HCT116 (cell line): ENCODE measurements at regions not wholly inside any gene's neighbourhood (a gene's known extent, or its start where the extent isn't known, plus 50 kb on each side); places are given as distances from the start of the nearest gene placed in this dataset.
A peak's percentile ranks its signal among the peaks of the same experiment; 100 is the strongest.

Source experiments
- ATAC-seq: fragments of 200-7000 bp; cut with Tn5 transposase; 2 replicates; pipeline ENCODE4 v1.9.1; 2020; ENCODE audit warnings: mild to moderate bottlenecking, moderate library complexity
- BruUV-seq: library from RNA; stranded (reverse); fragments of 400-500 nt; replicated peaks from 2 replicates; lab custom pipeline; 2021; lab: Mats Ljungman, UMichigan
- CTCF ChIA-PET: fragments of 300-600 bp; sonication (Branson Sonifier 250); formaldehyde crosslinking; loops from one replicate; lab custom pipeline; 2021; ENCODE audit warnings: antibody characterized with exemption; lab: Charles Lee
- POLR2A ChIA-PET: fragments of 300-600, 350-600 bp; sonication (Branson Sonifier 250); formaldehyde crosslinking; loops from one replicate; lab custom pipeline; 2021; ENCODE audit warnings: antibody characterized with exemption; lab: Charles Lee
- RAD21 ChIA-PET, 2 experiments: fragments of 300-600 bp; sonication (Branson Sonifier 250); formaldehyde crosslinking; loops; one replicate each; lab custom pipeline; 2023; ENCODE audit warnings: low total read pairs in 2 of 2; ENCODE audit not compliant: uncharacterized antibody in 2 of 2, unreplicated experiment in 2 of 2, low non-redundant PET in 1 of 2; lab: Charles Lee
- DNase-seq: peaks from one replicate; pipeline ENCODE4 v3.0.0-alpha.2; 2010; ENCODE audit warnings: low read depth, low spot score
- H2AFZ ChIP-seq: fragments of 200-600 bp; shearing (Covaris generic), sonication (generic); 2 replicates; pipeline ENCODE4 v1.6.1; 2017; ENCODE audit warnings: low read depth, mixed run types, mixed read lengths, antibody characterized with exemption, low read length; ENCODE audit not compliant: poor library complexity, severe bottlenecking
- H3K27ac ChIP-seq: 2 replicates; pipeline ENCODE4 v1.5.1; 2012; ENCODE audit warnings: low read depth, low read length
- H3K27me3 ChIP-seq: fragments of 200-600 bp; sonication (generic); 2 replicates; pipeline ENCODE4 v1.6.1; 2016; ENCODE audit warnings: mixed run types, low read length, mixed read lengths; ENCODE audit not compliant: insufficient read depth
- H3K36me3 ChIP-seq, 2 experiments: fragments of 200-500 bp in 1 of 2; fragments of 200-600 bp in 1 of 2; sonication (Bioruptor generic) in 1 of 2; sonication (generic) in 1 of 2; 2 replicates each; pipeline versions ENCODE4 v1.5.1 to v1.6.1; 2014 to 2016; ENCODE audit warnings: low read length in 2 of 2, inconsistent platforms in 1 of 2, mixed read lengths in 1 of 2, mixed run types in 1 of 2; ENCODE audit not compliant: insufficient read depth in 2 of 2, control insufficient read depth in 1 of 2
- H3K4me1 ChIP-seq, 2 experiments: fragments of 200-600 bp in 1 of 2; sonication (generic) in 1 of 2; 2 replicates each; pipeline versions ENCODE4 v1.5.1 to v1.6.1; 2012 to 2017; ENCODE audit warnings: low read length in 2 of 2, inconsistent platforms in 1 of 2, mild to moderate bottlenecking in 1 of 2, mixed read lengths in 1 of 2, mixed run types in 1 of 2, moderate library complexity in 1 of 2; ENCODE audit not compliant: insufficient read depth in 2 of 2, control insufficient read depth in 1 of 2
- H3K4me2 ChIP-seq: fragments of 200-600 bp; sonication (generic); 2 replicates; pipeline ENCODE4 v1.6.1; 2017; ENCODE audit warnings: mixed run types, low read length, mixed read lengths
- H3K4me3 ChIP-seq, 2 experiments: fragments of 200-600 bp in 1 of 2; sonication (generic) in 1 of 2; replicated peaks in 1 of 2; 2 replicates each; pipeline ENCODE4 v1.5.1; 2011 to 2016; ENCODE audit warnings: low read length in 2 of 2, control low read depth in 1 of 2, low read depth in 1 of 2, mild to moderate bottlenecking in 1 of 2, mixed read lengths in 1 of 2, mixed run types in 1 of 2
- H3K79me2 ChIP-seq: fragments of 200-600 bp; sonication (generic); 2 replicates; pipeline ENCODE4 v1.6.1; 2017; ENCODE audit warnings: mild to moderate bottlenecking, mixed run types, low read length, moderate library complexity, mixed read lengths; ENCODE audit not compliant: insufficient read depth
- H3K9ac ChIP-seq: fragments of 200-600 bp; sonication (generic); 2 replicates; pipeline ENCODE4 v1.6.1; 2016; ENCODE audit warnings: low read length, mixed read lengths
- H3K9me2 ChIP-seq: fragments of 200-600 bp; sonication (generic), shearing (Covaris generic); 2 replicates; pipeline ENCODE4 v1.6.1; 2017; ENCODE audit warnings: mixed run types, mild to moderate bottlenecking, moderate library complexity; ENCODE audit not compliant: insufficient read depth
- H3K9me3 ChIP-seq, 2 experiments: fragments of 200-500 bp in 1 of 2; fragments of 200-600 bp in 1 of 2; sonication (Bioruptor generic) in 1 of 2; sonication (generic) in 1 of 2; 2 replicates each; pipeline ENCODE4 v1.6.1; 2014 to 2017; ENCODE audit warnings: low read length in 2 of 2, mixed read lengths in 2 of 2, inconsistent platforms in 1 of 2, low read depth in 1 of 2, mild to moderate bottlenecking in 1 of 2, mixed run types in 1 of 2, moderate library complexity in 1 of 2; ENCODE audit not compliant: control insufficient read depth in 1 of 2, insufficient read depth in 1 of 2
- H4K20me1 ChIP-seq: fragments of 200-600 bp; sonication (generic), shearing (Covaris generic); 2 replicates; pipeline ENCODE4 v1.6.1; 2017; ENCODE audit warnings: mixed run types, mild to moderate bottlenecking, moderate library complexity; ENCODE audit not compliant: insufficient read depth
- ATF3 ChIP-seq: IDR thresholded peaks from 2 replicates; pipeline ENCODE4 v1.6.1; 2012
- CBX3 ChIP-seq: IDR thresholded peaks from 2 replicates; pipeline ENCODE4 v1.6.1; 2012; ENCODE audit warnings: low read depth
- CEBPB ChIP-seq: IDR thresholded peaks from 2 replicates; pipeline ENCODE4 v1.6.1; 2012; ENCODE audit warnings: low read depth
- ELF1 ChIP-seq: IDR thresholded peaks from 2 replicates; pipeline ENCODE4 v1.6.1; 2012; ENCODE audit warnings: low read depth, borderline replicate concordance
- EZH2phosphoT487 ChIP-seq: fragments of 200-600 bp; IDR thresholded peaks from 2 replicates; pipeline ENCODE4 v1.6.1; 2018; ENCODE audit warnings: antibody characterized with exemption, borderline replicate concordance
- JUND ChIP-seq: IDR thresholded peaks from 2 replicates; pipeline ENCODE4 v1.6.1; 2012
- RAD21 ChIP-seq: IDR thresholded peaks from 2 replicates; pipeline ENCODE4 v1.6.1; 2012; ENCODE audit warnings: low read depth, mild to moderate bottlenecking
- SIN3A ChIP-seq: IDR thresholded peaks from 2 replicates; pipeline ENCODE4 v1.6.1; 2012; ENCODE audit warnings: low read depth
- SP1 ChIP-seq: IDR thresholded peaks from 2 replicates; pipeline ENCODE4 v1.6.1; 2012; ENCODE audit warnings: low read depth
- ZBTB33 ChIP-seq: IDR thresholded peaks from 2 replicates; pipeline ENCODE4 v1.6.1; 2011; ENCODE audit warnings: mild to moderate bottlenecking, low read length, moderate library complexity; ENCODE audit not compliant: insufficient replicate concordance; ENCODE audit errors: extremely low read depth
- ZFX ChIP-seq: fragments of 450-650 bp; IDR thresholded peaks from 2 replicates; pipeline ENCODE4 v1.6.1; 2017
- ZNF274 ChIP-seq: fragments of 200-500 bp; sonication (Bioruptor generic); IDR thresholded peaks from 2 replicates; pipeline ENCODE4 v1.6.1; 2014; ENCODE audit warnings: mild to moderate bottlenecking, low read depth, low read length, inconsistent platforms
- intact Hi-C: fragments of 100-400 bp; cut with micrococcal nuclease; formaldehyde crosslinking; loops from 2 replicates; pipeline ENCODE4 v1.10.0; 2022
- TF ChIP-seq, protein P1 (sequence below), 3 experiments: fragments of 200-600 bp in 1 of 3; sonication (generic) in 1 of 3; IDR thresholded peaks in 2 of 3; conservative IDR thresholded peaks in 1 of 3; 2 replicates each; pipeline ENCODE4 v1.5.1; 2012 to 2017; ENCODE audit warnings: low read depth in 2 of 3, low read length in 2 of 3, antibody characterized with exemption in 1 of 3, borderline replicate concordance in 1 of 3, control low read depth in 1 of 3, mild to moderate bottlenecking in 1 of 3, mixed read lengths in 1 of 3, mixed run types in 1 of 3, moderate library complexity in 1 of 3; ENCODE audit not compliant: insufficient read depth in 1 of 3

DNA sequence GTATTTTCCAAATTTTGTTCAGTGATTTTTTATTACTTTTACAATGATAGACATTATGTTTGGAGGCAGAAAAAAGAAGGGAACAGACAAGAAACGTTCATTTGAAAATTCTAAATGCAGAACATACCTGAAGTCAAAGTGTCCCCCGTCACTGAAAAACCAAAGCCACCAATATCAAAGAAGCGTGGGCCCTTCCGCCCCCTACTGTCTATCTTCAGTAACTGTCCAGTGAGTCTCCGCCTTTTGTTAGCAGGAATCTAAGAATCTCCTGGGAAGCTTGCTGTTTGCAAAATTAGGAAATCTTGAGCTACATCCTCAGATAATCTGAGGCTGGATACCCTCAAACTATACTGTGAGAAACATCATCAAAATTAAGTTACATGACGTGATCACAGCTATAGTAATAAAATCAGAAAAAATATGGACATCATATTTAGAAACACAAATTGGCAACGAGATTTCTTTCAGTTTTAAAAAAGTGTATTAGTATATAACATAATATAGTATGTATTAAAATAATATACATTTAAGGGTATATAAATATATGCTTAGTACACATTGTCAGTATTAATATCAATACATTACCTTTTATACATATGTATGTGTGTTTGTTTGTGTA is 169.3 kb upstream of the AKR1E2 start:
- ChIA-PET CTCF (interaction anchor here (0.6 to 1.3 kb wide), 13 partner anchors 14 to 1464 kb away, joined by 3 to 6 read pairs (median 4); no protein-coding TSS in a partner anchor), RAD21 (interaction anchor here (0.5 to 0.8 kb wide), 2 partner anchors 48 to 482 kb away, joined by 3 read pairs; no protein-coding TSS in a partner anchor), POLR2A (interaction anchor here (1.0 kb wide), 1 partner anchor 114 kb away, joined by 3 read pairs; no protein-coding TSS in a partner anchor)
- no peaks in the 10 kb centered on the region for H3K9me3 ChIP-seq
- intact Hi-C loops: loop anchor here (2.0 to 10.0 kb wide), 7 partner anchors 111 to 1462 kb away; no protein-coding TSS in a partner anchor
- no peak overlapping the region for H3K4me3 ChIP-seq
- H3K27ac ChIP-seq: no peak overlapping the region
- ATAC-seq: peak; percentile 80
- peak overlapping the region; percentile 93 for H2AFZ ChIP-seq
- no peaks in the 10 kb centered on the region for H3K9me2 ChIP-seq
- H3K27me3 ChIP-seq: no peaks in the 10 kb centered on the region
- peak overlapping the region; percentile 30 for H3K4me2 ChIP-seq
- TF ChIP-seq CEBPB (no peak), CBX3 (0 out of 2 replicates have a peak, but pooled peaks have one; percentile 33), RAD21 (peak; percentile 95)
- TF ChIP-seq, protein P1, sequence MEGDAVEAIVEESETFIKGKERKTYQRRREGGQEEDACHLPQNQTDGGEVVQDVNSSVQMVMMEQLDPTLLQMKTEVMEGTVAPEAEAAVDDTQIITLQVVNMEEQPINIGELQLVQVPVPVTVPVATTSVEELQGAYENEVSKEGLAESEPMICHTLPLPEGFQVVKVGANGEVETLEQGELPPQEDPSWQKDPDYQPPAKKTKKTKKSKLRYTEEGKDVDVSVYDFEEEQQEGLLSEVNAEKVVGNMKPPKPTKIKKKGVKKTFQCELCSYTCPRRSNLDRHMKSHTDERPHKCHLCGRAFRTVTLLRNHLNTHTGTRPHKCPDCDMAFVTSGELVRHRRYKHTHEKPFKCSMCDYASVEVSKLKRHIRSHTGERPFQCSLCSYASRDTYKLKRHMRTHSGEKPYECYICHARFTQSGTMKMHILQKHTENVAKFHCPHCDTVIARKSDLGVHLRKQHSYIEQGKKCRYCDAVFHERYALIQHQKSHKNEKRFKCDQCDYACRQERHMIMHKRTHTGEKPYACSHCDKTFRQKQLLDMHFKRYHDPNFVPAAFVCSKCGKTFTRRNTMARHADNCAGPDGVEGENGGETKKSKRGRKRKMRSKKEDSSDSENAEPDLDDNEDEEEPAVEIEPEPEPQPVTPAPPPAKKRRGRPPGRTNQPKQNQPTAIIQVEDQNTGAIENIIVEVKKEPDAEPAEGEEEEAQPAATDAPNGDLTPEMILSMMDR (IDR thresholded peaks at IDR 0.05 in 2 of 3, conservative IDR thresholded peaks at IDR 0.05 in 1 of 3; ENCODE audit: borderline replicate concordance in 1 of 3, insufficient read depth in 1 of 3, low read depth in 2 of 3, low read length in 2 of 3): peak; percentile 72 to 90 (median 80); a peak in 5 of 6 replicates
- H3K36me3 ChIP-seq: no peaks in the 10 kb centered on the region
- DNase-seq: peak; percentile 58
- no peaks in the 10 kb centered on the region for H3K79me2 ChIP-seq
- H4K20me1 ChIP-seq: no peaks in the 10 kb centered on the region
- peaks cover 0 to 11% of the 10 kb centered on the region in 2 experiments; a peak in 2 of 4 replicates for H3K4me1 ChIP-seq
- H3K9ac ChIP-seq: no peak overlapping the region
- BruUV-seq: no TSS peak

DNA sequence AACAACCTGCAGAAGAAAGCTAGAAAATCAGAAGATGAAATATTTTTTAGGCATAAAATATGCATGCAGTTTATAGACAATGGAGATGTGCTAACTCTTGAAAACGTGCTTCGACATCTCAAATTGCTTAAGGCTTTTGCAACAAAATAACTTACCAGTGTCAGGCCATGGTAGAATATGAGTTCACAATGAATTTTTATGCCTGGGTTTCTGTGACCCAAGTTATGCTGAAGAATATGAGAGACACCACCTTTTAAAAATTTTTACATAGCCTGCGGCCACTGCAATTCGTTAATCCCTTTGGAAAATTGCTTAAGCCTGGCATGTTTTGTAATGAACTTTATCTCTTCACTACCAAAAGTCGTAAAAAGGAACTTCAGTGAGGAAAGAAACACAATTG is 170.1 kb upstream of the AKR1E2 start:
- ATAC-seq: no peak
- no peak for DNase-seq
- peak overlapping the region; percentile 56 for H2AFZ ChIP-seq
- H3K4me2 ChIP-seq: no peak overlapping the region
- no peaks in the 10 kb centered on the region for H3K9me3 ChIP-seq
- RAD21 ChIA-PET: no interaction called here
- peaks cover 0 to 14% of the 10 kb centered on the region in 2 experiments; a peak in 2 of 4 replicates for H3K4me1 ChIP-seq
- POLR2A ChIA-PET: no interaction called here
- H3K27me3 ChIP-seq: no peaks in the 10 kb centered on the region
- H3K9ac ChIP-seq: no peak overlapping the region
- H3K79me2 ChIP-seq: no peaks in the 10 kb centered on the region
- H3K9me2 ChIP-seq: no peaks in the 10 kb centered on the region
- no peaks in the 10 kb centered on the region for H3K36me3 ChIP-seq
- no peaks in the 10 kb centered on the region for H4K20me1 ChIP-seq
- no TSS peak for BruUV-seq
- no peak overlapping the region for H3K27ac ChIP-seq
- intact Hi-C loops: loop anchor here (2.0 to 10.0 kb wide), 7 partner anchors 111 to 1461 kb away; no protein-coding TSS in a partner anchor
- H3K4me3 ChIP-seq: no peak overlapping the region
- CTCF ChIA-PET: interaction anchor here (1.0 kb wide), 1 partner anchor 236 kb away, joined by 5 read pairs; no protein-coding TSS in a partner anchor
- TF ChIP-seq ATF3 (no peak), ELF1 (no peak), ZBTB33 (no peak), CEBPB (no peak), JUND (no peak), ZFX (no peak), ZNF274 (no peak), SP1 (no peak), EZH2phosphoT487 (no peak), SIN3A (no peak), CBX3 (no peak)
